ENCODE measurements at regions not wholly inside any gene's neighbourhood (a gene's known extent, or its start where the extent isn't known, plus 50 kb on each side); places are given as distances from the start of the nearest gene placed in this dataset.
"Not testable (repeated sequence)": the region's sequence is repeated elsewhere in the genome, so short reads cannot be mapped to it uniquely, and the experiment has no call there.

GRCh38 chr9:16278326-16278999 lies 592.0 kb downstream of the BNC2 start:
- no peak for DNase-seq (ENCODE audit: low spot score)

- DNase-seq (ENCODE audit: low spot score), result no peak
Measured at GRCh38 chr9:16281707-16282106, 588.8 kb downstream of the BNC2 start.

- no peak for DNase-seq (ENCODE audit: low spot score)
Measured at GRCh38 chr9:16282216-16282615, 588.3 kb downstream of the BNC2 start.

DNA sequence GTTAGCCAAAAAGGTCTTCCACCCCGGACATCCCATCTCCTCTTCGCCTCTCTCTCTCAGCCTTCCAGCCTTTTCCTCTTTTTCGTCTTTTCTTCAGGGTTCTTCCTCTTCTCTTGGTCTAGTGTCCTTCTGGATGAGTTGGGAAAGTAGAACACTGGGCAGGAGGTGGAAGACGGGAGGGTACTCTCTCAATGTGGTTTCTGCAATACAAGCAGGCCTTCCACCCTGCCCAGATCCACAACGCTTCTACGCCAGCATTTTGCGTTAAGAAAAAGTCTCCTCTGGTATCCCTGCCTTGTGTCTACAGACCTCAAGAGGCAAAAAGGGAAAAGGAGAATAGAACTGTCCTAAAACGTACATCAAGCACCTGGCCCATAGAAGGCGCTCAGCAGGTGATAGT lies 587.8 kb downstream of the BNC2 start:
- DNase-seq (ENCODE audit: low spot score), result no peak

DNA sequence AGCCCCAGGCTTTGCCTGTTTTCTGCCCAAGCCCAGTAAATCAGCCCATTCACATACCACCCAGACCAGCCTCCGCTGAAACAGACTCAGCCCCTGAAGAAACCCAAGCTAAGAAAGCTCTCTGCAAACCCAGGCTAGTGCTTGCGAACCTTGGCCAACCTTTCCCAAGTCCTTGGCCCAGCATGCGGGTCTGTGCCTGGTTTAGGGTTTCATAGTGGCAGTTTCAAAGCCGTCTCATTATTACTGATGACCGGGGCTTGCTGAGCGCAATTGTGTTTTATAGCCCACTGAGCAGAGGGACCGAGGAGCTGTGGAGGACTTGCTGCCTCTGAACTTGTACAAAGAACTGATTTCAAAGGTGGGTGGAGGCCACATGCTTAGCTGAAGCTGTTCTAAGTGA lies 584.3 kb downstream of the BNC2 start:
- no peak for DNase-seq (ENCODE audit: low spot score)

GRCh38 chr9:16289639-16290038 lies 580.8 kb downstream of the BNC2 start:
- no peak for DNase-seq (ENCODE audit: low spot score)

- no peak for DNase-seq (ENCODE audit: low spot score)
Measured at GRCh38 chr9:16290169-16290568, 580.3 kb downstream of the BNC2 start.

DNA sequence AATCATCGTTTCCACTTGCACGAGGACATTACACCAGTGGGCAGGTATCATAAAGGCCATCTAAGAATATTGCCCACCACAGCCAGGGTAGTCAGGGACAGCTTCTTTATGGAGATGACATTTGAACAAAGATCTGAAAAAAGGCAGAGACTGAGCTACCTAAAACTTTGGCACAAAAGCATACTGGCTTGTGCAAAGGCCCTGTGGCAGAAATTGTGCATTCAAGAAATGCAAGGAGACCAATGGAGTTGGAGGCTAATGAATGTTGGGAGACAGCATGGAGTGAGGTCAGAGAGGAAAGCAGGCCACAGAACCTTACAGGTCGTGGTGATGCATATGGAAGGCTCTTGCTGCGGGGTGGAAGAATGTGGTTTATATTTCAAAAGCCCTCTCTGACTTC lies 578.5 kb downstream of the BNC2 start:
- no peak for DNase-seq (ENCODE audit: low spot score)

GRCh38 chr9:16293610-16294009 lies 576.9 kb downstream of the BNC2 start:
- no peak for DNase-seq (ENCODE audit: low spot score)

GRCh38 chr9:16294133-16294770 lies 576.2 kb downstream of the BNC2 start:
- no peak for DNase-seq (ENCODE audit: low spot score)

GRCh38 chr9:16294940-16295339 lies 575.5 kb downstream of the BNC2 start:
- not testable (repeated sequence) for DNase-seq (ENCODE audit: low spot score)

DNA sequence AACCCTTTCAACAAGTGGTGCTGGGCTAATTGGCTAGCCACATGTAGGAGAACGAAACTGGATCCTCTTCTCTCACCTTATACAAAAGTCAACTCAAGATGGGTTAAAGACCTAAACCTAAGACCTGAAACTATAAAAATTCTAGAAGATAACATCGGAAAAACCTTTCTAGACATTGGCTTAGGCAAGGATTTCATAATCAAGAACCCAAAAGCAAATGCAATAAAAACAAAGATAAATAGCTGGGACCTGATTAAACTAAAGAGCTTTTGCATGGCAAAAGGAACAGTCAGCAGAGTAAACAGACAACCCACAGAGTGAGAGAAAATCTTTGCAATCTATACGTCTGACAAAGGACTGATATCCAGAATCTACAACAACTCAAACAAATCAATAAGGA lies 571.1 kb downstream of the BNC2 start:
- DNase-seq (ENCODE audit: low spot score), result not testable (repeated sequence)

GRCh38 chr9:16303506-16303905 lies 567.0 kb downstream of the BNC2 start:
- no peak for DNase-seq (ENCODE audit: low spot score)

- DNase-seq (ENCODE audit: low spot score), result no peak
Measured at GRCh38 chr9:16304301-16304700, 566.2 kb downstream of the BNC2 start.

DNA sequence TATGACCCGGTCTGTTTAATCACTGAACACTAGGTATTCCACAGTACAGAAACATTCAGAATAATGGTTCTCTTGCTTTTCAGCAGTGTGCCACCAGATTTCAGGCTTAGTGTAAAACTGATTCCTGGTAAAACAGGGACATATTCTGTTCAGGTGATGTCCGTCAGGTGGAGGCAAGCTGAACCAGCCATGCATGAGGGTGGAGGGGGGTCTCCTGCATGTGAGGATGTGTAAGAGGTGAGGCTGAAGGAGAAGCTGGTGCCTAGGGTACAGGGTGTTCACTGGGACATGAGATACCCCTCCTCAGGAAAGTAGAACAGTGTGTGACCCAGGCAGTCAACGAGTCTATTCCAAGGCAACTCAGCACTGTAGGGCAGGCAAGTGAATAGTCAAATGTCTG lies 563.9 kb downstream of the BNC2 start:
- no peak for DNase-seq (ENCODE audit: low spot score)

- DNase-seq (ENCODE audit: low spot score), result no peak
Measured at GRCh38 chr9:16307626-16308195, 562.8 kb downstream of the BNC2 start.

DNA sequence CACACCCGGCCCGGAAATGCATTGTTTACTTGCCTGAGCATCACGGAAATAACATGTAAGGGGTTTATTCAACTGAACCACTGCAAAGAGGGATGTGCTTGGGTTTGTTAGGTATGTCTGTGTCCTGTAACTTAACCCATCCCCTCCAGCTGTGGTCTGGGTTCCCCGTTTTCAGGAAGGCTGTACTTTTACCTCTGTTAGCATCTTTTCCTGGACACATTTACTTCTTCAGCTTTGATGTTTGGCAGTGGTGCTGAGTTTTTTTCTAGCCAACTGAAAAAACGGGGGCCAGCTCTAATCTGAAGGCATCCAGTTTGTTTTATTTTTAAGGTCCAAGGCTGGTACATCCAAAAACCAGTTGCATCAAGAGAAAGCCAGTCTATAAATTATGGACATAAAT lies 561.8 kb downstream of the BNC2 start:
- no peak for DNase-seq (ENCODE audit: low spot score)

DNA sequence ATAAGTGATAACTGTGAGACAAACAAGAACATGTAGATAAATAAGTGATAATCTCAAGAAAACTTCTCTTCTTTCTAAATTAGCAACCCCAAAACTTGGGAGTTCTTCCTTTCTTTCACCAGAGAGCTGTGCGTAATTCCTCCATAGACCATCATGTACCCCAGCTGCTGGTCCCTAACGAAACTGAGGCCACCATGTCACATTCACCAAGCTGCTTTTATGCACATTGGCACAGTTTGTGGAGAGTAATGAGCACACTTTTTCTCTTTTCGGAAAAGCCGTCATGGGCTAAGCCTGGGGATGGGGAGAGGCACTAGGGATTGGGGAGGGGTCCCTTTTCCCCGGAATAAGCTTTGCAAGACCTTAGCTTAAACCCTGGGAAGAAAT lies 561.4 kb downstream of the BNC2 start:
- no peak for DNase-seq (ENCODE audit: low spot score)

- no peak for DNase-seq (ENCODE audit: low spot score)
Measured at GRCh38 chr9:16309469-16310271, 560.8 kb downstream of the BNC2 start.

GRCh38 chr9:16310278-16311110 lies 560.0 kb downstream of the BNC2 start:
- no peak for DNase-seq (ENCODE audit: low spot score)

DNA sequence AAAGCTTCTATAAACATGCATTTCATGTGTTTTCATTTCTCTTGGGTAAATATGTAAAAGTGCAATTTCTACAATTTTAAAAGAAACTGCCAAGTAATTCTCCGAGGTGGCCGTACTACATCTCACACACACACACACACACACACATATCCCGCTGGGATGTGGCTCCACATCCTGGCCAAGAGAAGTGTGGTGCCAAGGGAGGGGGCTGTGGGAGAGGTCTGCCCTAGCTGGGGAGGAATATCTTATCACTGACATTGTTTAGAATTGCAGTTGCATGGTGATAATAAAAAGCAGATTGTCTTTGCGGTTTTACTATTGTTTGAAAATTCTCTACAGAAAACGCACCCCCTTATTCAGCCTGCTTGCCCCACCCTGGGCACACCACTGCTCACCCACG lies 558.4 kb downstream of the BNC2 start:
- no peak for DNase-seq (ENCODE audit: low spot score)

DNA sequence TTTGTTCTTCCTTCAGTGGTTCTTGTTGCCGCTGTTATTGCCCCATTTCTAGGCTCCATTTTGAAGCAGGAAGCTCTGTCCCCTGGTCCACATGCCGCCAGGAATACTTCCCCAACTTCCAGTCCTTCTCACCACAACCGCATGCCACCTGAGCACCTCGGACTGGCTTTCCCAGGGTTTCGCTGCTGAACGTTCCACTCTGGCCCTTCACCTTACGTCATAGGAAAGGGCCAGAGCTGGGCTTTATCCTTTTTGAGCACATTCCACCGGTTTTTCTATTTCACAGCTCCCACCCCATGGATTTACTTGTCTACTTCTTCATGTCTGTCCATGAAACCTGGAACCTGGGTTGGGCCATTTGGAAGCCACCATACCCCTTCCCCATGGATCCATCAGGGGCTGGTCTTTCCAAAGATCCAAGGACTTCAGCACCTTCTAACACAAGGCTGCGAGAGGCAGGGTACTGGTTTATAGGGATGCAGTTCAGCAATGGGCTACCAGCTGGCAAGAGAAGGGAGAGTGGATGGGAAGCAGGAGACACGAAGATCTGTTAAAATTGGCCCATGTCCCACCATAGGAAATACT lies 557.4 kb downstream of the BNC2 start:
- no peak for DNase-seq (ENCODE audit: low spot score)
